Transverse colon (tissue), 4 donors: ENCODE measurements at regions not wholly inside any gene's neighbourhood (a gene's known extent, or its start where the extent isn't known, plus 50 kb on each side); places are given as distances from the start of the nearest gene placed in this dataset.

ENCODE experiments used
- CTCF ChIP-seq, 5 experiments: fragments of 200-600 bp in 3 of 5; fragments of 450-650 bp in 2 of 5; sonication (generic) in 3 of 5; IDR thresholded peaks; 1 replicate in 2 of 5; 2 replicates in 3 of 5; pipeline ENCODE4 v1.5.1; 2016 to 2017; ENCODE audit warnings: antibody characterized with exemption in 5 of 5, inconsistent platforms in 3 of 5, mild to moderate bottlenecking in 2 of 5, moderate library complexity in 1 of 5
- POLR2A ChIP-seq: fragments of 450-650 bp; IDR thresholded peaks from one replicate; pipeline ENCODE4 v1.6.1; 2016; ENCODE audit warnings: antibody characterized with exemption, mild to moderate bottlenecking, moderate library complexity
- POLR2AphosphoS5 ChIP-seq, 3 donors: sonication (generic); formaldehyde crosslinking; IDR thresholded peaks; one replicate each; pipeline ENCODE4 v1.6.1; 2016; ENCODE audit warnings: antibody characterized with exemption in 3 of 3

DNA sequence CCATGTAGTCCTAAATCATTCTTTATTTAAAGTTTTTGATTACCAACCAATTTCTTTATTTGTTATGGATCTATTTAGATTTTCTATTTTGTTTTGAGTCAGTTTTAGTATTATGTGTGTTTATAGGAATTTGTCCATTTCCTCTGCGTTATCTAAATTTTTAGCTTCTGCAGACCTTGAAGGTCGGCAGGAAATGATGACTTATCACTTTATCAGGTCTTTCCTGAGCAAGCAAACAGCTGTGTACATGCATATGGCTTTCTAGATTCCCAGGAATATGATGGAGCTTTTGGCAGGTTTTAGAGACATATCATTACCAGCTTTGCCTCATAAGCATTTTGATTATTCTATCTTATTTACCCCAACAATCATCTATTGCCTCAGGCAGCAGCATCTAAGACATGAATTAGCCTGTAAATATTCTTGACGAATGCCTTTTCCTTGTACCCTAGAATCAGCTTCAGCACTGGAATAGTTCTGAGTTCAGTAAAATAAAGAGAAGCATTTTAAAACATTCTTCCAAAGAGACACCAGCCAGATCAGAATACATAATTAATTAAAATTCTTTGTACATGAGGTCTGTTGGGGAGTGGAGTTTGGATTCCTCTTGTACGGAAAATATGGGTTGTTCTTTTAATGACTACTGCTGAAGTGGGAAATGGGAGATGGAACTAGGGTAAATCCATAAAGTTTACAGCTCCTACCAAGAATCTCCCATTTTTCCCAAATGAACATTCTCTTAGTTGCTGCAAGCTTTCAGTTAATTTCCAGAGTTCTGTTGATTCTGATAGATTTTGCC lies 408.8 kb upstream of the SEMA3C start:
- TF ChIP-seq POLR2AphosphoS5 (IDR thresholded peaks at IDR 0.05) (no peak), CTCF (IDR thresholded peaks at IDR 0.05) (no peak), POLR2A (no peak)
